ENCODE measurements at regions not wholly inside any gene's neighbourhood (a gene's known extent, or its start where the extent isn't known, plus 50 kb on each side); places are given as distances from the start of the nearest gene placed in this dataset.

GRCh38 chr3:137081711-137082110 is 123.9 kb downstream of the IL20RB start:
- no peak overlapping the region for H3K27ac ChIP-seq (ENCODE audit: extremely low read length, insufficient read depth, low read length)
- ChIA-PET CTCF (ENCODE audit: low intra/inter-chr PET ratio, low total read pairs) (no interaction called here), POLR2A (no interaction called here)
- H2AFZ ChIP-seq (ENCODE audit: low read length), result no peak overlapping the region
- H3K4me3 ChIP-seq (replicated peaks in 1 of 3; ENCODE audit: insufficient read depth in 1 of 3, low read depth in 2 of 3, low read length in 3 of 3), result no peak overlapping the region
- H3K4me2 ChIP-seq (ENCODE audit: low read depth, low read length), result no peak overlapping the region
- ATAC-seq (no peak), DNase-seq (ENCODE audit: low spot score) (no peak), FAIRE-seq (no peak)
- in situ Hi-C loops (cut with HindIII; ENCODE audit: extremely low pct_ligation_motif_present, low pct_unique_long_range_greater_than_20kb), result no loop called here
- no peaks in the 10 kb centered on the region for H4K20me1 ChIP-seq (ENCODE audit: insufficient read depth, low read length)
- H3K79me2 ChIP-seq (ENCODE audit: insufficient read depth, low read length), result no peaks in the 10 kb centered on the region
- H3K4me1 ChIP-seq (ENCODE audit: insufficient read depth, low read length), result no peaks in the 10 kb centered on the region
- no peaks in the 10 kb centered on the region for H3K27me3 ChIP-seq (ENCODE audit: control insufficient read depth in 1 of 2, insufficient read depth in 2 of 2, low read length in 2 of 2)
- no TSS peak for BruUV-seq (replicated peaks)
- H3K9ac ChIP-seq (ENCODE audit: insufficient read depth, low read depth, low read length), result no peak overlapping the region
- TF ChIP-seq RERE (CRISPR knock-in tag; IDR thresholded peaks at IDR 0.05; ENCODE audit: low read depth) (no peak), TP53 (CRISPR knock-in tag; conservative IDR thresholded peaks at IDR 0.05) (no peak)
- no peaks in the 10 kb centered on the region for H3K9me3 ChIP-seq (ENCODE audit: low read length)
- WGBS (ENCODE audit: low lambda C conversion rate), result 2% methylated on average over 3 of the region's 3 CpGs
- intact Hi-C loops (cut with micrococcal nuclease; ENCODE audit: unreplicated experiment), result no loop called here
- H3K36me3 ChIP-seq (replicated peaks in 1 of 2; ENCODE audit: control insufficient read depth in 1 of 2, insufficient read depth in 2 of 2, low read length in 2 of 2), result no peaks in the 10 kb centered on the region

- Histone ChIP-seq H3K9ac (ENCODE audit: insufficient read depth, low read depth, low read length) (no peak overlapping the region), H3K4me1 (ENCODE audit: insufficient read depth, low read length) (no peaks in the 10 kb centered on the region), H2AFZ (ENCODE audit: low read length) (no peak overlapping the region), H3K4me2 (ENCODE audit: low read depth, low read length) (no peak overlapping the region), H3K36me3 (replicated peaks in 1 of 2; ENCODE audit: control insufficient read depth in 1 of 2, insufficient read depth in 2 of 2, low read length in 2 of 2) (no peaks in the 10 kb centered on the region), H3K4me3 (replicated peaks in 1 of 3; ENCODE audit: insufficient read depth in 1 of 3, low read depth in 2 of 3, low read length in 3 of 3) (no peak overlapping the region), H3K79me2 (ENCODE audit: insufficient read depth, low read length) (no peaks in the 10 kb centered on the region), H3K27ac (ENCODE audit: extremely low read length, insufficient read depth, low read length) (no peak overlapping the region), H4K20me1 (ENCODE audit: insufficient read depth, low read length) (no peaks in the 10 kb centered on the region), H3K27me3 (ENCODE audit: control insufficient read depth in 1 of 2, insufficient read depth in 2 of 2, low read length in 2 of 2) (no peaks in the 10 kb centered on the region), H3K9me3 (ENCODE audit: low read length) (no peaks in the 10 kb centered on the region)
- ATAC-seq (no peak), DNase-seq (ENCODE audit: low spot score) (no peak), FAIRE-seq (no peak)
- CTCF ChIA-PET (ENCODE audit: low intra/inter-chr PET ratio, low total read pairs), result no interaction called here
- BruUV-seq (replicated peaks), result no TSS peak
- in situ Hi-C loops (cut with HindIII; ENCODE audit: extremely low pct_ligation_motif_present, low pct_unique_long_range_greater_than_20kb), result no loop called here
- intact Hi-C loops (cut with micrococcal nuclease; ENCODE audit: unreplicated experiment), result no loop called here
- WGBS (ENCODE audit: low lambda C conversion rate), result 32% methylated on average over 2 of the region's 2 CpGs
- POLR2A ChIA-PET, result no interaction called here
- TF ChIP-seq ZNF484 (CRISPR knock-in tag; IDR thresholded peaks at IDR 0.05; ENCODE audit: borderline replicate concordance, low read depth), result no peak
- TF ChIP-seq ZNF556 (CRISPR knock-in tag; IDR thresholded peaks at IDR 0.05; ENCODE audit: borderline replicate concordance), result no peak
- no peak for TF ChIP-seq ZNF574 (CRISPR knock-in tag; IDR thresholded peaks at IDR 0.05)
- no peak for TF ChIP-seq FOXP1 (IDR thresholded peaks at IDR 0.05)
- no peak for TF ChIP-seq FOXP1 (CRISPR knock-in tag; IDR thresholded peaks at IDR 0.05)
- TF ChIP-seq ZNF569 (CRISPR knock-in tag; IDR thresholded peaks at IDR 0.05; ENCODE audit: borderline replicate concordance), result no peak
- no peak for TF ChIP-seq ZSCAN5A (CRISPR knock-in tag; IDR thresholded peaks at IDR 0.05; ENCODE audit: borderline replicate concordance)
- TF ChIP-seq SRSF9 (IDR thresholded peaks at IDR 0.05; ENCODE audit: borderline replicate concordance, insufficient read depth, low read depth, low read length, poor library complexity, severe bottlenecking), result no peak
Observed at GRCh38 chr3:137082763-137083162, 125.0 kb downstream of the IL20RB start.

All from HepG2 (cell line).